Heart left ventricle (tissue), 13 donors: ENCODE measurements at regions not wholly inside any gene's neighbourhood (a gene's known extent, or its start where the extent isn't known, plus 50 kb on each side); places are given as distances from the start of the nearest gene placed in this dataset.

Experiments used
- POLR2A ChIP-seq, 2 donors: fragments of 450-650 bp; IDR thresholded peaks; one replicate each; pipeline ENCODE4 v1.6.1; 2017; ENCODE audit warnings: antibody characterized with exemption in 2 of 2, mild to moderate bottlenecking in 2 of 2, moderate library complexity in 2 of 2
- TF ChIP-seq, protein P1 (sequence below), 12 donors: fragments of 200-600 bp; sonication (generic) in 4 of 12; IDR thresholded peaks; one replicate each; pipeline versions ENCODE4 v1.5.0 to v1.8.0; 2018 to 2022; ENCODE audit warnings: antibody characterized with exemption in 12 of 12, mild to moderate bottlenecking in 5 of 12
- donor health status: ischemic (EF 13 %, LVEDD 7.1; RV severe dilation, severe dysfunction).
- donor health status: DM: no; HTN: yes; CAD: no.
- donor health status: DM: no; HTN: no; CAD: no.
- donor health status: ischemic (EF 25% LVEDD 6.9; RV normal size, moderate dysfunction).
- donor health status: ischemic (EF 25% LVEDD 5.7; RV mildly dilated, moderate dysfunction).
- donor health status: ischemic (EF 35%, LVEDD 5.7; RV mildly dilated, moderate dysfunction).
- donor health status: nonischemic (EF 11% LVEDD 7.7; RV severe dilation, severe dysfunction).
- donor health status: DM: yes; HTN: yes; CAD: no.
- donor health status: PGD.
- donor health status: ischemic (EF 29% LVEDD 5.4; RV normal size, mild dysfunction).
- donor health status: nonischemic (EF 23%, LVEDD 6.1; RV moderate dilation, normal function).

DNA sequence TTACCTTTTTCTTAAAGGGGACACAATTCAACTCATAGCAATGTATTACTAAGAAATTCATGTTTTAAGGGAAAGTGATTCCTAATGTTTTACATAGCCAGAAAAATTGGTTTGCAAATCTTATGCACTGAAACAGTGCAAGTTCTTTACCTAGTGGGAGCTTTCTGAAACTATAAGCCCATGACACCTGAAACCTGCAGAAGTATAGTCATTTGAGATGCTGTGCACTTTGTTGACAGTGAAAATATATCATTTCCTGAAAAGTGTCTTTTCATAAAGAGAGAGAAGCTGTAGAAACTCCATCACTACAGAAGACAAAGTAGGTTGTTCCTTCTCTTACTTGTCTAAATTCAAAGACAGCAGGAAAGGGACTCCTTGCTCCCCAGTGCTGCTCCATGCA is 517.1 kb downstream of the LMO7 start:
- TF ChIP-seq, protein P1, sequence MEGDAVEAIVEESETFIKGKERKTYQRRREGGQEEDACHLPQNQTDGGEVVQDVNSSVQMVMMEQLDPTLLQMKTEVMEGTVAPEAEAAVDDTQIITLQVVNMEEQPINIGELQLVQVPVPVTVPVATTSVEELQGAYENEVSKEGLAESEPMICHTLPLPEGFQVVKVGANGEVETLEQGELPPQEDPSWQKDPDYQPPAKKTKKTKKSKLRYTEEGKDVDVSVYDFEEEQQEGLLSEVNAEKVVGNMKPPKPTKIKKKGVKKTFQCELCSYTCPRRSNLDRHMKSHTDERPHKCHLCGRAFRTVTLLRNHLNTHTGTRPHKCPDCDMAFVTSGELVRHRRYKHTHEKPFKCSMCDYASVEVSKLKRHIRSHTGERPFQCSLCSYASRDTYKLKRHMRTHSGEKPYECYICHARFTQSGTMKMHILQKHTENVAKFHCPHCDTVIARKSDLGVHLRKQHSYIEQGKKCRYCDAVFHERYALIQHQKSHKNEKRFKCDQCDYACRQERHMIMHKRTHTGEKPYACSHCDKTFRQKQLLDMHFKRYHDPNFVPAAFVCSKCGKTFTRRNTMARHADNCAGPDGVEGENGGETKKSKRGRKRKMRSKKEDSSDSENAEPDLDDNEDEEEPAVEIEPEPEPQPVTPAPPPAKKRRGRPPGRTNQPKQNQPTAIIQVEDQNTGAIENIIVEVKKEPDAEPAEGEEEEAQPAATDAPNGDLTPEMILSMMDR (IDR thresholded peaks at IDR 0.05) = no peak
- no peak for TF ChIP-seq POLR2A (IDR thresholded peaks at IDR 0.05)
